ENCODE measurements at regions not wholly inside any gene's neighbourhood (a gene's known extent, or its start where the extent isn't known, plus 50 kb on each side); places are given as distances from the start of the nearest gene placed in this dataset.
"Not testable (repeated sequence)": the region's sequence is repeated elsewhere in the genome, so short reads cannot be mapped to it uniquely, and the experiment has no call there.

GRCh38 chr1:56014-56531 lies 395.4 kb downstream of the OR4F29 start:
- not testable (repeated sequence) for TF ChIP-seq POLR2AphosphoS5, CTCF, POLR2A (IDR thresholded peaks at IDR 0.05)

Data from upper lobe of left lung (tissue), 4 donors.